NCI-H146 (cell line): ENCODE measurements at regions not wholly inside any gene's neighbourhood (a gene's known extent, or its start where the extent isn't known, plus 50 kb on each side); places are given as distances from the start of the nearest gene placed in this dataset.

Experiments used
- DNase-seq: peaks from one replicate; lab custom pipeline; 2025; lab: John Stamatoyannopoulos, UW

DNA sequence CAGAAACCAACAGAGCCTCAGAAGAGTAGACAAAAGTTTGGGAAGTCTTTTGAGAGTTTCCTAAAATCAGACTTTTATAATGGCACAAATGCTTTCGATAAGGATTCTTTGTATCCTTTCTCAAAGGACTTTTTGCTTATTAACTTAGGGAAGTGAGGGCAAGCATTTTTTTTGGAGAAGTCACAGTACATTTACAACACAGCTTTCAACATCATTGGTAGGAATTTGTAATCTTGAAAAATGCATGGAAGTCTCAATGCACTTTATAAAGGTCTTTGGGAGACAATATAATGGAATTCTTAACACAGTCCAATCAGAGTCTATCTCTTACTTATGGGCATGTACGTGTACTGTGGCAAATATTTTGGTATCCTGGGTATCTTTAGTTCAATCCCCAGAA is 325.8 kb upstream of the NR5A2 start:
- no peak for DNase-seq

DNA sequence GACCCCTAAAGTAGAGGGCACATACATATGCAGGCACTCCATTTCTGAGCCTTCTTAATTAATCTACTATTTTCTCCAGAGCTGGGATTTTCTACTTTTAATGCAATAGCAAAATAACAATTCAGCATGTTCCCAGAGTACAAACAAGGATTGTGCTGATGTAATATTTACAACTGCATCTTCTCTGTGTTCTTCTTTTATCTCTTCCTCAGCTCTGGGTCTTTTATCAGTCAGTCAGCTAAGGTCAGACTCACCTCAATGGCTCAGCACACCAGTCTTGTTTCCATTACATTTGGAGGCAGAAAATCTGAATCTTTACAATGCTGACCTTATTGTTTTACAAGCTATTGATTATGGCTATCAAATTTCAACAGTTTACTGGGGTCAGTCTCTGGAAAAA is 323.3 kb upstream of the NR5A2 start:
- DNase-seq, result no peak

GRCh38 chr1:199705825-199706224 is 321.7 kb upstream of the NR5A2 start:
- no peak for DNase-seq

DNA sequence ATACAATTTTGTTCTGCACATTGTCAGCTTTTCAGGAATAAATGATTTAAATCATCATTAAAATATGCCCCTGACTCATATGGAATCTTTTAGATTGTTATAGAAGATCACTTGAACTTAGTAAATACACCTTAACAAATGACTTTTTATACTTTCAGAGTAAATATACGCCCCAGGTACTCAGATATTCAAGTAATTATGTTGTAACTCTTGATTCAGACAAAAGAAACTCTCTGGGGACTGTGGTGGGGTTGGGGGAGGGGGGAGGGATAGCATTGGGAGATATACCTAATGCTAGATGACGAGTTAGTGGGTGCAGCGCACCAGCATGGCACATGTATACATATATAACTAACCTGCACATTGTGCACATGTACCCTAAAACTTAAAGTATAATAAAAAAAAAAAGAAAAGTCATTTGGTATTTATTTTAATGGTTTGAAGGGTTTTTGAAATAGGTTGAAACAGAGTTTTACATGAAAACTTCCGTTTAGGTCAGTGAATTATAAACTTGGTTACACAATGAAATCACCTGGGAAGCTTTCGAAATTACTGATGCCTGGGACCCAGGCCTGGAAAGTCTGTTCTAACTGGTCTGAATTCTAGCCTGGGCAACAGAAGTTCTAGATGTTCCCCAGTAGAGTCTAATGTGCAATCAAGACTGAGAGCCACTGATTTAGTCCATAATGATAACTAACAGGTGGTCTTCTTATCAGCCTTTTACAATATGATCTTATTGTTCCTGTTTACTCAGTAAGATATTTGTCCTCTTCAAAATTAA is 320.5 kb upstream of the NR5A2 start:
- DNase-seq, result no peak

GRCh38 chr1:199710974-199711373 is 316.5 kb upstream of the NR5A2 start:
- no peak for DNase-seq

- no peak for DNase-seq
These were observed 310.8 kb upstream of the NR5A2 start for GRCh38 chr1:199716729-199717128.

DNA sequence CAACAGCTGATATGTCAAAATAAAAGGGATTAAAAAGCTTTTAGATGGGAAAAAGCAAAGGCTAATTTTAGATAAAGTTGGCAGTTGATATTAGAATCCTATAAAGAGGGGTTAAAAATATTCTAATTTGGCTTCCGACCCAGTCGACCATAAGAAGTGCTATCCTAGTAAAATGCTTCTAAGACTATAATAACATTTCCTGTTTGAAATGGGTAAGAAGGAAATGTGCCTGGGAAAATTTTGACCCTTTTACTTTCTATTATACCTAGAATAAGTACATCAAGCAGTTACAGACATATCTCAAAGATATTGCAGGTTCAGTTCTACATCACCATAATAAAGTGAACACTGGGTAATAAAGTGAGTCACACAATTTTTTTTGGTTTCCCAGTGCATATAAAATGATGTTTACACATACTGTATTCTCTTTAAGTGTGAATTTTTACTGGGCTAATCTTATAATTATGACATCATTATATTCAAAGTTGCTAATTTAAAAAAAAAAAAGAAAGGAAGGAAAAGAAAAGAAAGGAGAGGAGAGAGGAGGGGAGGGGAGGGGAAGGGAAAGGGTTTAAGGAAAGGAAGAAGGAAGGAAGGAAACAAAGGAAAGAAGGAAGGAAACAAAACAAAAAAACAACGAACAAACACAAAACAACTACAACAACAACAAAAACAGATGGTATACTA is 308.2 kb upstream of the NR5A2 start:
- DNase-seq, result no peak

DNA sequence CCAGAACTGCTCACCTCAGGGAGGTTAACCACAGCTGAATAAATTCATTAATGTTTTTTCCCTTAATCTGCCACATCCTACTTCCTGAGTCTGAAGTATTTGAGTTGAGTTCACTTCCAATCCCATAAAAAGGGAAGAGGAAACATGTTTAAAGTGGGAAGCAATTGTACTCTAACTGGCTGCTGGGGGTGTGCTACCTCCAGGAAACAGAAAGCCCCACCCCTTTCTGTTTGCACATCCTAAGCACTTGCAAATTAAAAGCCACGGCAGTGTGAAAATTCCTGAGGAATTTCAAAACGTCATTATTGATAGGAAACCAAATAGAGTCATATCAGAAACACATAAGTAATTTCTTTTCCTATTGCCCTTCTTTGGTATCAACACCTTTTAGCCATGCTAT is 307.0 kb upstream of the NR5A2 start:
- no peak for DNase-seq

DNA sequence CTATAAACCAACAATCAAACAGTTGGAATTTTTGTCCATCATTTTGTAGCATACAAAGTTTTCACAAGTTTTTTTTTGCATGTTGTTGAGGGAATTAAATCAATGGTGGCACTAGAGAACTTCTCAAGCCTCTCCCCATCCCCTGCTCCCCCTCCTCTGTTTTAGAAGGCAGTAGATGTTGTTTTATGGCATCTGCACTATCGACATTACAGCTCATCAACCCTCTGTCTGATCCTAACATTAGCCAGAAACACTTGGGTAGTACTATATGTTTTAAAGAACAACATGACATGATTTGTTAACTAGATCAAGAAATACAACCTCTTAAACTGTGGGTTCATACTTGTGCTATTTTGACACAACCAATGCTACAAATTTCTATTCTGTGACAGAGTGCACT is 306.5 kb upstream of the NR5A2 start:
- DNase-seq, result no peak

DNA sequence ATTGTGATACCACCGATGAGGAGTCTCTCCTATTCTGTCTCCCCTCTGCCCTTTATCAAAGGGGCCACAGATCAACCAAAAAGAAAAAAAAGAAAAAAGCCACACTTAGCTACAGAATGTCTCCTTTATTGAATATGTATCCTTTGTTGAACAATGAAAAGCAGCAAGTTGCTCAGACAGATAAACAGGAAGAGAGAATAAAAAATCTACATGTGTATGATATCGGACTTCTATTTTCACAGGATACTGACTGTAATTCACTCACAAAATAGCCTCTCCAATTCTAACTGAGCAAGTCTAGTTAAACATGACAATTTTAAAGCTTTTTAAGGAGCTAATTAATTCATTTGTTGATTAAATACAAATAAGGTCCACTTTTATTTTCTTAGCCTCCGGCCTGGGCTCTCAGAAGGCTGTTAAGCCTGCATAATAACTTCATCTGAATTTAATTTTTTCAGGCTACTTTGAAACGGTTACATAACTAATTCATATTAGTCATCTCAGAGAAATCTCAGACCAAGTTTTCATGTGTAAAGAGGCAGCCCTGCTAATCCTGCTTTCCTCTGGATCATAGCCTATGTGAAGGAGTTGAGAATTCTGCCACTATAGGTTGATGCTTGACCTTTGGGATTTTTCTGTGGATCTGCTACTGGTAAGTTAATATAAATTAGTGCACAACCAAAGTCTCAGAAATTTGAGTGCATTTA is 304.1 kb upstream of the NR5A2 start:
- no peak for DNase-seq

DNA sequence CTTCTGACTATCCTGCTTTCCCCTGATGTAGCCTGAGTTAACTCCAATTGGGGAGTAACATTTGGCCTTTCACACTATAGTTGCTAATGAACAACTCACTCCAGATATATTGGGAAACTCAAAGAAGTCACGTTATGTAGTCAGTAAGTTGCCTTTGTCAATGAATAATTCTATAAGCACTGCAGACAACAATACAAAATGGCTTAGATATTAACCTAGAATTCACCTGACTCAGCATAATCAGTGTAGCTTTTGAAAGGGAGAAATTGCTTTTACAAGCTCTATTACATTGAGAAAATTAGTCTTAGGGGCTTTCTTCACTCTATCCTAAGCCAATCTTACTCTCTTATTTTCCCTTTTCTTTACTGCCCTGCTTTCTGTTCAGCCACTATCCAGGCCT is 303.5 kb upstream of the NR5A2 start:
- DNase-seq, result no peak

- DNase-seq, result no peak
These were observed 302.4 kb upstream of the NR5A2 start for GRCh38 chr1:199725002-199725565.

GRCh38 chr1:199727682-199728081 is 299.8 kb upstream of the NR5A2 start:
- DNase-seq, result no peak

DNA sequence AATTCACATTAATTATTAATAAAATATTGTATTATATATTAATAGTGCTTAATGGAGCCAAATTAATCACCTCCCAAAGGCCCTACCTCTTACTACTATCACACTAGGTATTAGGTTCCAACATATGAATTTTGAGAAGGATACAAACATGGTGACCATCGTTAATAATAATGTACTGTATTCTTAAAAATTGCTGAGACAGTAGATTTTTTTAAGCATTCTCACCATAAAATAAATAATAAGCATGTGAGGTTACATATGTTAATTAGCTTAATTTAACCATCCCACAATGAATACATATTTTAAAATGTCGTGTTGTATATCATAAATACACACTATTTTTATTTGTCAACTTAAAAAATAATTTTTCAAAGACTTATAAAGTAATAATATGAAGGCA is 299.2 kb upstream of the NR5A2 start:
- DNase-seq, result no peak

GRCh38 chr1:199733125-199733524 is 294.4 kb upstream of the NR5A2 start:
- no peak for DNase-seq

DNA sequence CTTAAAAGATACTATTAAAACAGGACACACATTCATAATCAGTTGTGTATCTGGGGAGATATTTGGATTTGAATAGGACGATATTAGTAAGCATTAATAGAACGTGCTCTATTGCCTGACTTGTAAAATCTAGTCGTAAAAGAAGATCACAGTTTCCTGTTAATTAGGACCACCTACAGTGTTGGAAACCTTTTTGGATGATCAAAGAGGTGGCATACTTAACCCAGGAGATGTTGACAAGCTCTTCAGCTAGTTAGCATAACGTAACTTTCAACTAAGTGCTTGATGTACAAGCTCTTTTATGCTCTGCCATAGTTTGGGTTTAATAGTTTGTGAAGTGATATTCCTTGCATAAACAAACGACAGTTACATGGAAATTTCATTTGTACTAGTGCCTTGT is 293.3 kb upstream of the NR5A2 start:
- DNase-seq, result no peak

DNA sequence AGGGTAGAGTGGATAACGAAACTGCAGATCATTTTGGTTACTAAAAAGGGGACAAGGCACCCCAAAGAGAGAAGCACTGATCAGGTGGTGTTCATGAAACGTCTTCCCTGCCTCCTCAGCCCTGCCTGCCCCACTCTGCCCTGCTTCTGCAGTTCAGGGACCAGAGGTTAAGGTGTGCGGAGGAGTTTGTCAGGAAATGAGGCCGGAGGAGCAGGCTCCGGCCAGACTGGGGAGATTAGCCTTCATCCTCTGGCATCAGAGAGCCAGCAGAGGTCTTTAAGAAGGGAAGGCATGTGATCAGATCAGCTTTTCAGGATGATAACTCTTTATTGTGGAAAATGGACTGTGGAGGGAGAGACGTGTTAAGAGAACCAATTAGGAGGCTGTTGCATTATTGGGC is 291.9 kb upstream of the NR5A2 start:
- DNase-seq, result no peak

DNA sequence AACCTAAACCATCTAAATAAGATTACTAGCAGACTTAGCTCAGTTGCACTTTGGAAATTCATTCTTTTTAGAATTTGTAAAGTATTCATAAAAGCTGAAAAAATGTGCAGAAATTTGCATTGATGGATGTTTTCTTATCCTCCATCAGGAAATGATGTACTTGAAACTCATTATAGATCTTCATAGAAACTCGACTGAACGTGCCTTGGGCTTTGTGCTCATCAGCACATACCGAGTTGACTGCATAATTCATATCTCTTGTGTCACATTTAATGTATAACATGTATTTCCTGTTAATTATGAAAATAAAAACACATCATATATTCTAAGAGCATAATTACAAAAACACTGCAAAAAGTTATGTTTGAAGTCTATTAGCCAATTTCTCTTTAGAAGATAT is 290.9 kb upstream of the NR5A2 start:
- no peak for DNase-seq

DNA sequence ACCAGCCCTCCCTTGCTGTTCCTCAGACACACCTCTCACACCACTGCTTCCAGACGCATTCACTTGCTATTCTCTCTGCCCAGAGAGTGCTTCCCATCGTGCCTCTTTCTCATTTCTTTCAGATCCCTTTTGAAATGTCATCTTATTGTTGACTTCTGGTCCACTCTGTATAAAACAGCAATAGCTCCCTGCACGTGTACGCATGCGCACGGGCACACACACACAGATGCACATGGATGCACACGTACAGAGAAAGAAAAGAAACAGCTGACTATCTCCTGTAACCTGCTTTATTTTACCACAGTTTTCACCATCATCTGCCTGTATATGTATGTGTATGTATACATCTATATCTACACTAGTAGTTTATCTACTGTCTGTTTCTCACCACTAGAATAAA is 285.9 kb upstream of the NR5A2 start:
- no peak for DNase-seq

- no peak for DNase-seq
These were observed 285.0 kb upstream of the NR5A2 start for GRCh38 chr1:199742547-199742946.

GRCh38 chr1:199743227-199743626 is 284.3 kb upstream of the NR5A2 start:
- DNase-seq, result no peak

GRCh38 chr1:199746666-199747384 is 280.7 kb upstream of the NR5A2 start:
- DNase-seq, result no peak
